Ovary (tissue), 7 donors: ENCODE measurements at regions not wholly inside any gene's neighbourhood (a gene's known extent, or its start where the extent isn't known, plus 50 kb on each side); places are given as distances from the start of the nearest gene placed in this dataset.

ENCODE experiments used
- DNase-seq, 5 donors: peaks; one replicate each; pipeline ENCODE4 v3.0.0-alpha.2; 2019 to 2020
- H3K27ac ChIP-seq, 2 donors: fragments of 200-600 bp; one replicate each; pipeline versions ENCODE4 v1.5.1 to v1.8.0; 2019 to 2022
- H3K27me3 ChIP-seq: fragments of 200-600 bp; one replicate; pipeline ENCODE4 v1.8.0; 2022
- H3K36me3 ChIP-seq: fragments of 200-600 bp; sonication (generic); one replicate; pipeline ENCODE4 v1.5.1; 2019
- H3K4me1 ChIP-seq: one replicate; pipeline ENCODE4 v1.8.1; 2013; ENCODE audit warnings: mild to moderate bottlenecking, moderate library complexity; ENCODE audit not compliant: insufficient read depth
- H3K4me3 ChIP-seq: fragments of 200-600 bp; sonication (generic); one replicate; pipeline ENCODE4 v1.5.1; 2017
- H3K9me3 ChIP-seq, 2 donors: fragments of 200-600 bp in 1 of 2; sonication (generic) in 1 of 2; one replicate each; pipeline versions ENCODE4 v1.5.1 to v1.8.1; 2013 to 2019; ENCODE audit warnings: mild to moderate bottlenecking in 1 of 2, moderate library complexity in 1 of 2
- CTCF ChIP-seq, 3 donors: fragments of 450-650 bp in 2 of 3; fragments of 200-600 bp in 1 of 3; IDR thresholded peaks; one replicate each; pipeline versions ENCODE4 v1.5.1 to v1.8.0; 2016 to 2022; ENCODE audit warnings: antibody characterized with exemption in 3 of 3, mild to moderate bottlenecking in 1 of 3
- EP300 ChIP-seq: sonication (generic); formaldehyde crosslinking; IDR thresholded peaks from one replicate; pipeline ENCODE4 v1.6.1; 2017; ENCODE audit warnings: antibody characterized with exemption
- POLR2A ChIP-seq: fragments of 450-650 bp; IDR thresholded peaks from one replicate; pipeline ENCODE4 v1.6.1; 2017; ENCODE audit warnings: antibody characterized with exemption, mild to moderate bottlenecking, moderate library complexity
- WGBS, 3 donors: extraction: QIAGEN DNeasy Blood & Tissue Kit in 1 of 3; methylation state at CpG; one replicate each; pipeline versions ENCODE4 v1.1.5 to v1.1.7; 2013 to 2017; 5-methylcytosine and 5-hydroxymethylcytosine counted together
- intact Hi-C, 4 donors: fragments of 100-400 bp; cut with DNase I; formaldehyde crosslinking; loops; one replicate each; pipeline versions ENCODE4 v1.11.0 to v1.15.1; 2022 to 2023
- donor health status: DM: no; HTN: no; CAD: no; lungs with moderate emphysema.
- donor health status: DM: no; HTN: no; CAD: no.
- donor health status: Bipolar disorder and iron deficiency.
- donor health status: DM: no; HTN: no; CAD: no.
- donor health status: DM: yes; HTN: yes; CAD: no.

- H3K4me1 ChIP-seq = no peaks in the 10 kb centered on the region
- H3K27ac ChIP-seq = no peak overlapping the region
- TF ChIP-seq CTCF (IDR thresholded peaks at IDR 0.05) (no peak), EP300 (no peak), POLR2A (no peak)
- 83 to 93% (median 90%) methylated on average over 6 of the region's 6 CpGs for WGBS, 3 donors
- H3K27me3 ChIP-seq = no peaks in the 10 kb centered on the region
- H3K9me3 ChIP-seq = no peaks in the 10 kb centered on the region
- H3K36me3 ChIP-seq = no peaks in the 10 kb centered on the region
- DNase-seq = no peak
- intact Hi-C loops = no loop called here
- H3K4me3 ChIP-seq = no peak overlapping the region
Observed at GRCh38 chr11:42013656-42014201, 554.3 kb upstream of the LRRC4C start.

GRCh38 chr11:42021911-42022310, 562.5 kb upstream of the LRRC4C start:
- Histone ChIP-seq H3K27me3 (no peaks in the 10 kb centered on the region), H3K36me3 (no peaks in the 10 kb centered on the region), H3K9me3 (no peaks in the 10 kb centered on the region), H3K4me1 (no peaks in the 10 kb centered on the region), H3K27ac (no peak overlapping the region), H3K4me3 (no peak overlapping the region)
- no peak for TF ChIP-seq CTCF (IDR thresholded peaks at IDR 0.05)
- TF ChIP-seq EP300 = no peak
- no peak for TF ChIP-seq POLR2A
- DNase-seq = no peak
- intact Hi-C loops = no loop called here
- WGBS, 3 donors = 35 to 51% (median 46%) methylated on average over 2 of the region's 2 CpGs

DNA sequence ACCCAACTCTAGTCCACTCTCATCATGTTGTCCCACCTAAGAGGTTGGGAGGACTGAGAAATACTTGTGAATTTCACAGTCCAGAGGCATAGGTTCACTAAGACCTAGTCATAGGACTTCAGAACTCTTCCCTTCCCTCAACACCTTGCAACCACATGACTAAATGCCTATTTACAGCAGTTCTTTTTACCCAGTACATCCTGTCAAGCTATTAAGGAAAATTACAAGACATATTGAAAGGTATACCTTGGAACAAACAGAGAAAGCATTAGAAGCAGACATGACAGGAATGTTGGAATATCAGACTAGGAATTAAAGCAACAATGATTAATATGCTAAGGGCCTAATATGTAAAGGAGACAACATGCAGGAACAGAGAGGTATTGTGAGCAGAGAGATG, 563.8 kb upstream of the LRRC4C start:
- TF ChIP-seq POLR2A (no peak), CTCF (IDR thresholded peaks at IDR 0.05) (no peak), EP300 (no peak)
- no peak for DNase-seq
- intact Hi-C loops = no loop called here
- H3K4me3 ChIP-seq = no peak overlapping the region
- no peak overlapping the region for H3K27ac ChIP-seq
- no peaks in the 10 kb centered on the region for H3K27me3 ChIP-seq
- H3K4me1 ChIP-seq = no peaks in the 10 kb centered on the region
- H3K9me3 ChIP-seq = no peaks in the 10 kb centered on the region
- H3K36me3 ChIP-seq = no peaks in the 10 kb centered on the region

- Histone ChIP-seq H3K27ac (no peak overlapping the region), H3K27me3 (no peaks in the 10 kb centered on the region), H3K9me3 (no peaks in the 10 kb centered on the region), H3K4me3 (no peak overlapping the region), H3K4me1 (no peaks in the 10 kb centered on the region), H3K36me3 (no peaks in the 10 kb centered on the region)
- 46 to 58% (median 50%) methylated on average over 4 of the region's 4 CpGs for WGBS, 3 donors
- TF ChIP-seq CTCF (IDR thresholded peaks at IDR 0.05) (no peak), POLR2A (no peak), EP300 (no peak)
- DNase-seq = no peak
- intact Hi-C loops = no loop called here
Observed at GRCh38 chr11:42025121-42025803, 565.8 kb upstream of the LRRC4C start.
